ENCODE measurements at regions not wholly inside any gene's neighbourhood (a gene's known extent, or its start where the extent isn't known, plus 50 kb on each side); places are given as distances from the start of the nearest gene placed in this dataset.

DNA sequence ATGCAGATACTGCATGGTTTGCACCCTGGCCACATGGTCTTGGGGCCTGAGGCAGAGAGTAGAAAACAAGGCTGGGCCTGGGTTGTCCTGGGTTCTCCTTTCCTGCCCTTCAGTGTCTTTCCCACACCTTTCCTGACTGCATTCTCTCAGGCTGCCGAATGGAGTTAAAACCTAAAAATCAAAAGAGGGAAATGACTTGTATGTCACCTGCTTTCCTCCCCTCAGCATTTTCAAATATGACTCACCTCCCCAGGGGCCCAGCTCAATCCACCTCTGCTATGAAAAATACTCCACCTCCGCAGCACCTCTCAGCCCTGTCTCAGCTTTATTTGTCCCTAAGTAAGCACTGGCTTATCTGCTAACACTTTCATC, 457.8 kb upstream of the MEX3C start:
- Histone ChIP-seq H3K27me3 (ENCODE audit: control insufficient read depth, low read length) (no peaks in the 10 kb centered on the region), H3K36me3 (ENCODE audit: control insufficient read depth, low read length) (no peaks in the 10 kb centered on the region), H4K20me1 (ENCODE audit: control insufficient read depth, insufficient read depth, low read depth, low read length) (no peaks in the 10 kb centered on the region), H3K9me3 (ENCODE audit: control insufficient read depth, insufficient read depth, low read length) (no peaks in the 10 kb centered on the region), H3F3A (ENCODE audit: control insufficient read depth, insufficient read depth) (no peaks in the 10 kb centered on the region), H3K4me3 (ENCODE audit: low read length) (no peak overlapping the region), H3K9me2 (replicated peaks; ENCODE audit: control insufficient read depth, low read length) (no peaks in the 10 kb centered on the region), H3K27ac (ENCODE audit: low read depth, low read length) (no peak overlapping the region), H3K4me2 (ENCODE audit: low read length) (no peak overlapping the region), H3K79me2 (ENCODE audit: control insufficient read depth, low read length) (no peaks in the 10 kb centered on the region), H3K4me1 (ENCODE audit: control insufficient read depth, low read length) (no peaks in the 10 kb centered on the region)
- TF ChIP-seq, protein P1, sequence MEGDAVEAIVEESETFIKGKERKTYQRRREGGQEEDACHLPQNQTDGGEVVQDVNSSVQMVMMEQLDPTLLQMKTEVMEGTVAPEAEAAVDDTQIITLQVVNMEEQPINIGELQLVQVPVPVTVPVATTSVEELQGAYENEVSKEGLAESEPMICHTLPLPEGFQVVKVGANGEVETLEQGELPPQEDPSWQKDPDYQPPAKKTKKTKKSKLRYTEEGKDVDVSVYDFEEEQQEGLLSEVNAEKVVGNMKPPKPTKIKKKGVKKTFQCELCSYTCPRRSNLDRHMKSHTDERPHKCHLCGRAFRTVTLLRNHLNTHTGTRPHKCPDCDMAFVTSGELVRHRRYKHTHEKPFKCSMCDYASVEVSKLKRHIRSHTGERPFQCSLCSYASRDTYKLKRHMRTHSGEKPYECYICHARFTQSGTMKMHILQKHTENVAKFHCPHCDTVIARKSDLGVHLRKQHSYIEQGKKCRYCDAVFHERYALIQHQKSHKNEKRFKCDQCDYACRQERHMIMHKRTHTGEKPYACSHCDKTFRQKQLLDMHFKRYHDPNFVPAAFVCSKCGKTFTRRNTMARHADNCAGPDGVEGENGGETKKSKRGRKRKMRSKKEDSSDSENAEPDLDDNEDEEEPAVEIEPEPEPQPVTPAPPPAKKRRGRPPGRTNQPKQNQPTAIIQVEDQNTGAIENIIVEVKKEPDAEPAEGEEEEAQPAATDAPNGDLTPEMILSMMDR (IDR thresholded peaks at IDR 0.05; ENCODE audit: low read depth, low read length, poor library complexity, severe bottlenecking) = no peak
- TF ChIP-seq EZH2phosphoT487 (IDR thresholded peaks at IDR 0.05; ENCODE audit: borderline replicate concordance, low read length) = no peak

DNA sequence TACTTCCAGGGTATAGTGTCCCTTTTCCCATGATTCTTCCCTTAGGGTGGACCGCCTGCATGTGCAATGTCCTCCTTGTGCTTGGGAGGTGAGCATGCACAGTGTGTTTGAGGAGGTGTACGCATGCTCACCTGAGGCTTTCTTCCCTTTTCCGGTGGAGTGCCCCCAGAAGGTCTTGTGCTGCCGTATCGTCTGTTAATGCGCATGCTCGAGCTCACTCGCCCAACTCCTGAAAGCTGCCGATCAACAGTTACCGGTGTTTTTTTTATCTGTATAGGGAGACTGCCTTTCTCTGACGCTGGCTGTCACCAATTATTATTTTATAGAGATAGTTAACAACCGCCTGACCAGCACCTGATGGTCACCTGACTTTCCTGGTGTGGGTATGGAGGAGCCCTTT, 458.8 kb upstream of the MEX3C start:
- Histone ChIP-seq H3K4me3 (ENCODE audit: low read length) (no peak overlapping the region), H3K36me3 (ENCODE audit: control insufficient read depth, low read length) (no peaks in the 10 kb centered on the region), H3K4me2 (ENCODE audit: low read length) (no peak overlapping the region), H3K9me2 (replicated peaks; ENCODE audit: control insufficient read depth, low read length) (no peaks in the 10 kb centered on the region), H3F3A (ENCODE audit: control insufficient read depth, insufficient read depth) (no peaks in the 10 kb centered on the region), H3K79me2 (ENCODE audit: control insufficient read depth, low read length) (no peaks in the 10 kb centered on the region), H3K4me1 (ENCODE audit: control insufficient read depth, low read length) (no peaks in the 10 kb centered on the region), H4K20me1 (ENCODE audit: control insufficient read depth, insufficient read depth, low read depth, low read length) (no peaks in the 10 kb centered on the region), H3K27me3 (ENCODE audit: control insufficient read depth, low read length) (no peaks in the 10 kb centered on the region), H3K9me3 (ENCODE audit: control insufficient read depth, insufficient read depth, low read length) (no peaks in the 10 kb centered on the region), H3K27ac (ENCODE audit: low read depth, low read length) (no peak overlapping the region)
- TF ChIP-seq, protein P1 (IDR thresholded peaks at IDR 0.05; ENCODE audit: low read depth, low read length, poor library complexity, severe bottlenecking) = no peak
- no peak for TF ChIP-seq EZH2phosphoT487 (IDR thresholded peaks at IDR 0.05; ENCODE audit: borderline replicate concordance, low read length)

DNA sequence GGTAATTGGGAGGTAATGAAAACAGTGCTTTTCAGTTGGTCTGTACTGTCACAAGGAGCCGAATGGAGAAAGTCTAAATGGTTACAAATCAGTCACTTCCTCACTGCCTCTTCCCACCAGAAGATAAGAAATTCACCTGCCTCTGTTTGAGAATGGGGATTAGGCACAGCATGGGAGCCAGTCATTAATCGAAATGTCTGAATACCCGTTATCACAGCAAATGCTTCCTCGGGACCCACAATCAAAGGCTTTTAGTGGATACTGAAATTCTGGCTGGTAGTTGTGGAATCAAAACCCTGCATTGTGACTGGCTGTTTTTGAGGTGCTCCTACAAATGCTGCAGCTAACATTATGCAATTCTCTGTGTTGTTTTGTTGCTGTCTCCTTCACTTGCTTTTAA, 461.0 kb upstream of the MEX3C start:
- H3K9me3 ChIP-seq (ENCODE audit: control insufficient read depth, insufficient read depth, low read length) = no peaks in the 10 kb centered on the region
- no peak overlapping the region for H3K4me2 ChIP-seq (ENCODE audit: low read length)
- H3K9me2 ChIP-seq (replicated peaks; ENCODE audit: control insufficient read depth, low read length) = no peaks in the 10 kb centered on the region
- H3K27ac ChIP-seq (ENCODE audit: low read depth, low read length) = no peak overlapping the region
- H4K20me1 ChIP-seq (ENCODE audit: control insufficient read depth, insufficient read depth, low read depth, low read length) = no peaks in the 10 kb centered on the region
- no peaks in the 10 kb centered on the region for H3F3A ChIP-seq (ENCODE audit: control insufficient read depth, insufficient read depth)
- H3K27me3 ChIP-seq (ENCODE audit: control insufficient read depth, low read length) = no peaks in the 10 kb centered on the region
- TF ChIP-seq, protein P1 (IDR thresholded peaks at IDR 0.05; ENCODE audit: low read depth, low read length, poor library complexity, severe bottlenecking) = no peak
- TF ChIP-seq EZH2phosphoT487 (IDR thresholded peaks at IDR 0.05; ENCODE audit: borderline replicate concordance, low read length) = no peak
- H3K36me3 ChIP-seq (ENCODE audit: control insufficient read depth, low read length) = no peaks in the 10 kb centered on the region
- H3K4me3 ChIP-seq (ENCODE audit: low read length) = no peak overlapping the region
- no peaks in the 10 kb centered on the region for H3K4me1 ChIP-seq (ENCODE audit: control insufficient read depth, low read length)
- H3K79me2 ChIP-seq (ENCODE audit: control insufficient read depth, low read length) = no peaks in the 10 kb centered on the region

DNA sequence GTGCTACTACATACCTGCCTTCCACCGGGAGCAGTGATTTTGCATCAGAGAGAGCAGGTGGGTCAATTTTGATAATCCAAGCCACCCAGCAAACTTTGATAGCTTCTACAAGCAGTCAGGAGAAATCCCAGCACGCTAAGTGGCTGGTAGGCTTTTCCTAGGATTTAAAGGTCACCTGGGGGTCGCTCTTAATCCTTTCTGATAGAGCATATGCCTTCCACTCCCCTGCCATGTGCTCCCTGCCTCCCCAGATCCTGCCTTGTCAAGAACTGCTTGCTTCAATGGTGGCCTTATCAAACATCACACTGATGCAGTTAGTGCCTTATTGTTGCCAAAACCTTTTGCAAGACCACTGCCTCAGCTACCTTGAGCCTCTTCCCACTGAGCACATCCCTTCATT, 462.3 kb upstream of the MEX3C start:
- TF ChIP-seq EZH2phosphoT487 (IDR thresholded peaks at IDR 0.05; ENCODE audit: borderline replicate concordance, low read length) = no peak
- TF ChIP-seq, protein P1 (IDR thresholded peaks at IDR 0.05; ENCODE audit: low read depth, low read length, poor library complexity, severe bottlenecking) = no peak
- Histone ChIP-seq H3K27me3 (ENCODE audit: control insufficient read depth, low read length) (no peaks in the 10 kb centered on the region), H3K9me2 (replicated peaks; ENCODE audit: control insufficient read depth, low read length) (no peaks in the 10 kb centered on the region), H3K4me2 (ENCODE audit: low read length) (no peak overlapping the region), H3K79me2 (ENCODE audit: control insufficient read depth, low read length) (no peaks in the 10 kb centered on the region), H3K4me3 (ENCODE audit: low read length) (no peak overlapping the region), H4K20me1 (ENCODE audit: control insufficient read depth, insufficient read depth, low read depth, low read length) (no peaks in the 10 kb centered on the region), H3K4me1 (ENCODE audit: control insufficient read depth, low read length) (no peaks in the 10 kb centered on the region), H3K27ac (ENCODE audit: low read depth, low read length) (no peak overlapping the region), H3K9me3 (ENCODE audit: control insufficient read depth, insufficient read depth, low read length) (no peaks in the 10 kb centered on the region), H3F3A (ENCODE audit: control insufficient read depth, insufficient read depth) (no peaks in the 10 kb centered on the region), H3K36me3 (ENCODE audit: control insufficient read depth, low read length) (no peaks in the 10 kb centered on the region)

Data from DOHH2 (cell line).